Stimulated activated CD8-positive, alpha-beta memory T cell treated with anti-CD3 and anti-CD28 coated beads, Interleukin-12 subunit alpha, Interleukin-12 subunit beta, amount 100 ng/mL, for 1 hour (primary cell): ENCODE measurements at regions not wholly inside any gene's neighbourhood (a gene's known extent, or its start where the extent isn't known, plus 50 kb on each side); places are given as distances from the start of the nearest gene placed in this dataset.
A peak's percentile ranks its signal among the peaks of the same experiment; 100 is the strongest.
"Not testable (repeated sequence)": the region's sequence is repeated elsewhere in the genome, so short reads cannot be mapped to it uniquely, and the experiment has no call there.

ENCODE experiments used
- DNase-seq: peaks from one replicate; pipeline ENCODE4 v3.0.0-alpha.2; 2020; ENCODE audit warnings: low read depth

DNA sequence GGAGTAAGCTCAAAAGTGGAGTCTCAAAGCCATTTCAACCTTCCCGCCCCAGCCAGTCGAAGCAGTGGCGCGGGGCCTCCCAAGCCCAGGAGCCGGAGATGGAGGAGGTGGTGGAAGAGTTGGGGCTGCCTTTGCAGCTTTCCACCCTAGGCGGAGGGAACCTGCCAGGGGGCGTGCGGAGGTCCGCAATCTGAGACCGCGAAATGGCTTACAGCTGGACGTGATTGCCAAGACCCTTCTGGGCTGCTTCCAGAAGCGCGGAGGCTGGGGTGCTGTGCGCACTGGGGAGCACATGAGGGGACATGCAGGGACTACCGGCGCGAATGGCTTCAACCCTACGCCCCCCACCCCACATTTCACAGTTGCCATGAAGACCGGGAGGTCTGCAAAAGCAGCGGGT, 86.2 kb downstream of the PRR15 start:
- DNase-seq, result no peak

DNA sequence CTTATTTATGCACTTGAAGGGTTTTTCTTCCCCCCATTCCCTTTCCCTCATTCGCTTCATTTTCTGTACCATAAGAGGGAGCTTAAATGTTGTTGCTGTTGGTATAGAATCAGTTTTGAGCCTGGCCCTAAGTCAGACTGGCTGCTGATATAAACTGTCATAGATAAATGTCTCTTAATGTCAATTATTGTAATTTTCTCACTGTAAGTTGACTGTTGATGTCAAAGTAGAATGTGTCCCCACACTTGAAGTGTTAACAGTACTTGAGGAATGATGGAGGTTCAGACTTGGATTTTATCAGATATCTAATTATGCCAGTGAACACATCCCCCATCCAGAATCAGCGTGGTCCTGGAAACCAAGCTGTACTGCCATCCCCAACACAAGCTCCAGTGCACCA, 87.8 kb downstream of the PRR15 start:
- no peak for DNase-seq

DNA sequence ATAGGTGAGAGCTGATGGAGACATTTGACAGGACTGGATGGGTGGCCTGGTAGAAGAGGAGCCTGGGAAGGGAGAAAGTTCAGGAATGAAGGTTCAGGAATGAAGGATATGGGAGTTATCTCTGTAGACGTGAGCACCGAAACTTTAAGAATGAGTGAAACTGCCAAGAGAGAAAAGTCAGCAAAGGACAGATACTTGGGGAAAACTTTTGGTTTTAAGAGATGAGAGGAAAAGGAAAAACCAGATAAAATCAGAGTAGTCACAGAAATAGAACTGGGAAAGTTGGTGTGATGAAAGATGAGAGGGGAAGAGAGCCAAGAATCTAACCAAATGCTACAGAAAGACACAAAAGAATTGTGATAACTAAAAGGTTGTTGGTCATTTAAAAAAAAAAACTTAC, 88.9 kb downstream of the PRR15 start:
- no peak for DNase-seq

DNA sequence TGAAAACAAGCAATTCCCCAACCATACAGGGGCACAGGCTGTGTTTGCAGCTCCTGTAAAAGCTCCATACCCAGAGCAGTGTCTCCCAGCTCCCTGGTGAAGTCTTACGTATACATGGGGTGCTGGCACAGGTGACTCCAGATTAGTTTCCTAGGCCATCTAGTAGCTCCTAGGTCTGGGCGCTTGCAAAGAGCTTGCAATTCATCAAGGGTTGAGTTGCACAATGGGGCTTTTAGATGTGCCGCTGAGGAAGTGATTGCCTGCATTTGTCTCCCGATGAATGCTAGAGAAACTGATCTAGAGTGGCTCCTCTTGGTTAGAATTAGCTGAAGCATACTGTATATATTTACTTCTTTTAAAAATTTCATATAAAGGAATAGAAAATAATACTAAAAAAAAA, 90.7 kb downstream of the PRR15 start:
- DNase-seq, result not testable (repeated sequence)

DNA sequence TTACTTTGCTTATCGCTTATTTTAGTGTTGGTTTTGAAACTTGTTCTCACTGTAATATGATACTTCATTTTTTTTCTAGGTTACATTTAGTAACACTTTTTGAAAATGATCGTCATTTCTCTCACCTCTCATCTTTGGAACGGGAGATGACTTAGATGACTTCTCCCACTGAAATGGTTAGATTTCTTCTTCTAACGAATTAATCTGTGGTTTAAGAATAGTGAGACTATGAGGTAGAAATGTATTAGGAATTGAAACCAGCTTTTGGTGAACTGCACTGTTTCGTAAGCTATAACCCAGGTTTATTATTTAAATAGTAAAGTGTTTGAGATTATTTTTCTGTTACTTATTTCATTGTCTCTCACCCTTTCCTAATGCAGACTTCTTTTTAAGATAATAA, 93.7 kb downstream of the PRR15 start:
- no peak for DNase-seq

DNA sequence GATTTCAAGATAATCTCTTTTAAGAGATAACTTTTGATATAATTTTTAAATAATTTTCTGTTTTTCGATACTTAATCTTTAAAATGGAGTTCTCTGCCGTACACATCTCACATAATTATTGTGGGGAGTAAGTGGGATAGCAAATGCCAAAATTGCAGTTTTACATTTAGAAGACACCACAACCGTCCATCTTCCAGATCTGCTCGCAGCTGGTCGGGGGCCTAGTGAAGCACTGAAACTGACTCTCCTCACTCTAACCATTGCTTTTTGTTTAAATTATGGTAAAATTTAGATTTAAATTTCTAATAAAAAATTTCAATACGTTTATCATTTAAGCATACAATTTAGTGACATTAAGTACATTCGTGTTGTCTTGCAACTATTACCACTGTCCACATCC, 94.2 kb downstream of the PRR15 start:
- DNase-seq, result no peak

DNA sequence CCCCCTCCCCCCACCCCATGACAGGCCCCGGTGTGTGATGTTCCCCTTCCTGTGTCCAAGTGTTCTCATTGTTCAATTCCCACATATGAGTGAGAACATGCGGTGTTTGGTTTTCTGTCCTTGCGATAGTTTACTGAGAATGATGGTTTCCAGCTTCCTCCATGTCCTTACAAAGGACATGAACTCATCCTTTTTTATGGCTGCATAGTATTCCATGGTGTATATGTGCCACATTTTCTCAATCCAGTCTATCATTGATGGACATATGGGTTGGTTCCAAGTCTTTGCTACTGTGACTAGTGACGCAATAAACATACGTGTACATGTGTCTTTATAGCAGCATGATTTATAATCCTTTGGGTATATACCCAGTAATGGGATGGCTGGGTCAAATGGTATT, 95.6 kb downstream of the PRR15 start:
- DNase-seq, result not testable (repeated sequence)

DNA sequence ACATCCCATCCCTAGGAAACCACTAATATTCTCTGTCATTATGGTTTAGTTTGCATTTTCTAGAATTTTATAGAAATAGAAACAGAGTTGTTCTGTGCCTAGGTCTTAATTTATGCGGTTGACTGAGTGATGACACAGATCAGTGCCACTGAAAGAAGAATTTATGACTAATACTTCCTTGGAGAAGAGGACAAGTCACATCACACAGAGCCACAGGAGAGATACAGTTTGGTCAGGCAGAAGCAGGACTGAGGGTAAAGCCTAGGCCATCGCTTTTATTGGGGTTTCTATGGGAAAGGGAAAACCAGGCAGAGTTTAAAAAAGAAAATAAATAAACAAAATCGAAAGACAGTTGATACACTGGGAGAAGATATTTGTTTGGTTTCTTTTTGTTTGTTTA, 99.3 kb downstream of the PRR15 start:
- DNase-seq, result not testable (repeated sequence)

DNA sequence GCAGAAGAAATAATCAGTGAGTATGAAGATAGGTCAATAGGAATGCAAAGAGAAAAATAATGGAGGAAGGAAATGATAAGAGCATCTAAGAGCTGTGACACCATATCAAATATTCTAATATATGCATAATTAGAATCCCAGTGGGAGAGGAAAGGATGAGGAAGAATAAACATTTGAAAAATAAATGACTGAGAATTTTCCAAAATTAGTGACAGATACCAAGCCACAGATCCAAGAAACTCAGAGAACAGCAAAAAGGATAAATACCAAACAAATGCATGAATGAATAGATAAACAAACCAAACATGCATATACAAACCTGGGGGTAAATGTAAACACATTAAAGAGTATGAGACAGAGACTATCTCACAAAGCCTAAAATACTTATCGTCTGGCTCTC, 101.4 kb downstream of the PRR15 start:
- DNase-seq, result not testable (repeated sequence)

DNA sequence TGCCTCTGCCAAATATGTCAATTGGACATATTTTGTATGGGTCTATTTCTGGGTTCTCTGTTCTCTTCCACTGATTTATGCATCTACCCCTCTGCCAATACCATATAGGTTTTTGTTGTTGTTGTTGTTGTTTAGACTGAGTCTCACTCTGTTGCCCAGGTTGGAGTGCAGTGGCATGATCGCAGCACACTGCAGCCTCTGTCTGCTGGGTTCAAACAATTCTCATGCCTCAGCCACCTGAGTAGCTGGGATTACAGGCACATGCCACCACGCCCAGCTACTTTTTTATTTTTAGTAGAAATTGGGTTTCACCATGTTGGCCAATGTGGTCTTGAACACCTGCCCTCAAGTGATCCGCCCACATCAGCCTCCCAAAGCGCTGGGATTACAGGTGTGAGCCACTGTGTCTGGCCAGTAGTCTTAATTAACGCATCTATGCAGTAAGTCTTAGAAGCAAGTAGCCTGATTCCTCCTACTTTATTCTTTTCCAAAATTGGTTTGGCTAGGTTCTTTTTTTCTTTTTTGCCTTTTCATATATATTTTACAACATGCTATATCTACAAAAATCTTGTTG, 103.5 kb downstream of the PRR15 start:
- not testable (repeated sequence) for DNase-seq

DNA sequence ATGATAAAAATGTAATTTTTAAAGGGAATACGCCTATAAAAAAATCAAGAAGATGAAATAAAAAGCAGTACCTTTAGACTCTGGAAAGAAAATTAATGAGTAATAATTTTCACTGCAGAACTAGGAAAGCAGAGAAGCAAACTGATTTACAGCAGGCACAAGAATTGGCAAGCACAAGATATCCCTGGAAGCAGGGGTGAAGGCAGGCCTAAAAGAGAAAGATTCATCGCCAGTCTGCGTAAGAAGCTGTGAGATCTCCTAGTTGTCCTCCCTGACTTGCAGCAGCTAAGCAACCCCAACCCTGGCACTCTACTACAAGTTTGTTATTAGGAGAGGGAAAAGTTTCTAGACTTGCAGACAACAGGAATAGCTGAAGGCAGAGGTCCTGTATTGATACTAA, 107.7 kb downstream of the PRR15 start:
- DNase-seq, result not testable (repeated sequence)

DNA sequence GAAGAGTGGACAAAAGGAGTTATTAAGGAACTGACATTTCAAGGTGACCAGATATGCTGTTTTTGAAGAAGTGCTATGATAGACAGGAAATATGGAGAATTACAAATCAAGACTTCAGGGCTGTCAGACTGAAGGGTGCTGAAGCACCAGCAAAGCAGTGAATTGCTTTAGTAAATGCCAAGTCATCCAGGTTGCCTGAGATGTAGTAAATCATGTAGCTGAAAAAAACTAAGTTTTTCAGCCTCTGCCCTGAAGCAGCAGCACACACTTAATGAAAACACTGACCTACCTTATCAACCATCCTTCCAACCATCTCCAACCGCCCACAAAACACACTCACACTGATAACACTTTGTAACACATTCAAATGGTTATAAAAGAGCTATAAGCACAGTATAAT, 110.0 kb downstream of the PRR15 start:
- DNase-seq, result not testable (repeated sequence)

DNA sequence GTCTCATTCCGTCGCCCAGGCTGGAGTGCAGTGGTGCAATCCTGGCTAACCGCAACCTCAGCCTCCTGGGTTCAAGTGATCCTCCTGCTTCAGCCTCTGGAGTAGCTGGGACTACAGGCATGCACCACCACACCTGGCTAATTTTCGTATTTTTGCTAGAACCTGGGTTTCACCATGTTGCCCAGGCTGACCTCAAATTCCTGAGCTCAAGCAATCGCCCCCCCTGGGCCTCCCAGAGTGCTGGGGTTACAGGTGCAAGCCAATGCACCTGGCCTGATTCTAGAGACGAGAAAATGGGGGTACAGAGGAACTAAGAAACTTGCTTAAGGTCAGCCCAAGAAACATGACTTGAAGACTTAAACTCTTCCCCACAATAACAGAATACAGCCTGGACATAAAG, 111.0 kb downstream of the PRR15 start:
- DNase-seq, result not testable (repeated sequence)

DNA sequence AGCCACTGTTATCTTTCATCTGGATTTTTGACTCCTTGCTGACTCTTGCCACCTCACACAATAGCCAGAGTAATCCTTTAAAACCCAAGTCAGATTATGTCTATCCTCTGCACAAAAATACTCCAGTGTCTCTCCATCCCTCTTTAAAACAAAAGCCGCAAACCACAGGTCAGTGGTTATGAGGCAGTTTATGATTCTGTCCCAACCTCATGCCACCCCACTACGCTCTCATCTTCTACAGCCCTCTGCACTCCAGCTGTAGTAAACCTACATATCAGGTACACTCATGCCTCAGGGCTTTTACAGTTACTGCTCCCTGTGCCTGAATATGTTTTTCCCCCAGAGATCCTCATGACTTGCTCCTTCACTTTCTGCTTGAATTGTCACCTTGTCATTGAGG, 113.6 kb downstream of the PRR15 start:
- not testable (repeated sequence) for DNase-seq

DNA sequence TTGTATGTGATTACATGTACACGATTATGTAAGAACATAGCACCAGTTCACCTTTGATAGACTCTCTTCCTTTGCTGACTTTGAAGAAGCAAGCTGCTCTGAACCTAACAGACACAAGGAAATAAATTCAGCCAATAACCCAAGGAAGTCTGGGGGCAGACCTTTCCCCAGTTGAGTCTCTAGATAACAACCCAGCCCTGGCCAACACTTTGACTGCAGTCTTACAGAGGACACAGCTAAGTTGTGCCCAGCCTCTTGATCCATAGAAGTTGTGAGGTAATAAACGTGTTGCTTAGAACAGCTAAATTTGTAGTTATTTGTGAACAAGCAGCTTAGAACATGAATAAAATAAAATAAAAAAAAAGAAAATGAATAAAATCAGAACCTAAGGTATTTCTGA, 116.3 kb downstream of the PRR15 start:
- DNase-seq, result not testable (repeated sequence)

DNA sequence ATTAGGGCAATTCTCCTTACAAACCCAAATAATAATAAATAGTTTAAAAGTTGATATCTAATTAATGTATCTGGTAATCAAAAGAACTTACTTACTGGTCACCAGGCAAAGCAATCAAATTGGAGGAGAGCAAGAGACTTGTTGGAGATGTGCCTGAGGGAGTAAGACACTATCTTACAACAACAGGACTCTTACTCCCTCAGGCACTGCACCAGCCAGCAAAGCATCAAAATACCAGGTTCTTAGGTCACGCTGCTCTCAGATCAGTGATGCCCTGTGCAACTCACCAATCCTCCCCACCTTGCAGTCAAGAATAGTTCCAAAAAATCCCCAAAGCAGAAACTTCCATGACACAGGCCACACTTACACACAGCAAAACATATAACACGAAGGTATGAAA, 117.0 kb downstream of the PRR15 start:
- not testable (repeated sequence) for DNase-seq

DNA sequence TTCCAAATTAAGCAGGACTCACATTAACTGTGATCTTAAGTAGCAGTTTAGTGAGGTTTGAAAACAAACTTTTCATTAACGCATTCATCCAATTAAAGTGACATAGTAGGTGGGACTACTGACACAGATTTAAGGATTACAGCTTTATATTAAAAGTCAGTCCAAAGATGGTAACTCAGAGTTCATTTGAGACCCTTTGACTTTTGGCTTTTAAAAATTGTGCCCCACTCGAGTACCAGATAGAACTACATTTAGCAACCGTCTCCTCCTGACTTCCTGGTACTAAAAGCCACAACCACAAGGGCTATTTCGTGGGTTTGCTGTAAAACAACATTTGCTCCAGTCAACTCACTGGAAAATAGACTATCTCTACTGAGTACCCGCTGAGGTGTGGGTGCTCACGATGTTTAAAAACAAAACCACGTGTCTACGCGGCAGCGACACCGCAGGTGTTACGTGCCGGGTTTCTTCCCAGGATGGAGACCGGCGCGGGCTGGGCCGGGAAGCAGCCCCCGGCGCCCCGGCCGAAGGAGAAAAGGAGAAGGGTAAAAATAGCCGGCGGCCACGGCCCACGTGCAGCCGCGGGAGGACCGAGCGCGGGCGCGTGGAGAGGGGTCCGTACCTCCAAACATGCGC, 120.6 kb downstream of the PRR15 start:
- DNase-seq, result not testable (repeated sequence)

DNA sequence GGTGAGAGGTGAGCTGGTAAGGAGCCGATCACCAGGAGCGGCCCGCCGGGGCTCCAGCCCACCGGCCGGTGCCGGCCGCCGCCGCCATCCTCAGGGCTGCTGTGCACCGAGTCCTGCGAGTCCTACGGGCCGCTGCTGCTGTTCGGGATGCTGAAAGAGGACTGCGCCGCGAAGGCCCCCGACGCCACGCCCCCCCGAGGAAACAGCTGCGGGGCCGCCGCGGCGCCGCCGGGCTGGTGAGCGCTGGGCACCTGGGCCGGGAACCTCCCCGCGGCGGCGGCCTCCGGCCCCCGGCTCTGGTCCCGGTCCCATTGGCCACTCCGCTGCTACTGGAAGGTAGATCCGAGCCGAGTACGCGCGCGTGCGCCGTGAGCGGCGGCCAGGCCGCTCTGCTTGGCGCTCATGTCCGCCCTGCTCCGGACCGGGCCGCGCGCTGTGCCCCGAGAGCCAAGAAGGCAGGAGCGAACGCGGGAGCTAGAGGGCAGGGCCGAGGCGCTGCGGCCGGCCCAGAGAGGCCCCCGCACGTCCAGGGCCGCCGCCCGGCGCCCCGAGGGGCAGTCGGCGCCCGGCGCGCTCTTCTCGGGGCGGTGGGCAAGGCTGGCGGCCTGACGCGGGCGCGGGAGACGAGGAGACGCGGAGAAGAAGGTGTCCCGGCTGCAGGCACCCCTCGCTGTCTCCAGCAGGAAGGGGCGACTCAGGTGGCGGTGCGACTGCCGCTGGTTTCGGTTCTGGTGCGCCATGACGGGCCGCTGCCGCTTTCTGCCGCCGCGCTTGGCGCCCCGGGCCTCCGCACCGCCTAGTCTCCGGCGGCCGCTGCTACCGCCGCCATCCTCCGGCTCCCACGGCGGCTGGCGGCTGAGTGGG, 121.3 kb upstream of the WIPF3 start:
- DNase-seq, result peak; percentile 11

DNA sequence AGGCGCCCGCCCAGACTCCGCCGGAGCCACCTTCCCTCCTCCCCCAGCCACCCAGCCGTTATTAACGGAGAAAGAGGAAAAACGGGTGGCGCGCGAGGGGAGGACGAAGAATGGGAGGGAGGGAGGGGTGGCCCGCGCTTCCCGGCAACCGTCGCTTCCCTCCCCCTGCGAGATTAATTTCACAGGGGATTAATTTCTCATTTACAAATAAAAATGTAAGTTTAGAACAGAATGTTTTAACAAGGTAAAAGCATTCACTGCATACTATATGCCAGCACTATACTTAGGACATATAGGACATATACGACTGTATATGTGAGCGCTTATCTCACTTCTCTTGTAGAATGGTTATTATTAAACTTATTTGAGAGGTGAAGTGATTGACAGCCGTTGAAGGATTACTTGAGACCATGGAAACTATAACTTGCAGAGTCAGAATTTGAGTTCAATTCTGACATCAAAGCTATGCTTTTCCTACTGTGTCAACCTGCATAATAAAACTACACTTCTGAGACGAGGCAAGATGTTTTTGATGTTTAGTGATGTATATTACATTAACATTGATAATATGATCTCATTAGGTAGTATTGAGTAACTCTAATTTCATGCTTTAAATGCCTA, 120.5 kb upstream of the WIPF3 start:
- not testable (repeated sequence) for DNase-seq

DNA sequence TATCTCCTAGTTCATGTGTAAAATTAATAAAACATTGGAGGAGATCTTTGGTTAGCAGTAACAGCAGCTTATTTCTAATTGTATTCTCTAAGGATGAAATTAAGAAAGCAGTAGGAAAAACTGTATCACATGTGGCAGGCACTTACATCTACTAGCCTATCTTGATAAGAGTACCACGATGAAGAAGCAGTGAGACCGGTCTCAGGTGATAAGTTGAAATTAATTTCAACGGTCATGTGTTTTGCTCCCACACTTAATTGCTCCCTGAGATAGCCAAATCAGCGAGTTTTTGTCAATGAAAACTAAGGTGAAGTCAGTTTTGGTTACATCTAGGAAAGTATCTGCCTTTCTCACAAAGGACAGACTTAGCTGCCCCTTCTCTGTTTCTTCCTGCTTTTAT, 115.8 kb upstream of the WIPF3 start:
- DNase-seq, result not testable (repeated sequence)

DNA sequence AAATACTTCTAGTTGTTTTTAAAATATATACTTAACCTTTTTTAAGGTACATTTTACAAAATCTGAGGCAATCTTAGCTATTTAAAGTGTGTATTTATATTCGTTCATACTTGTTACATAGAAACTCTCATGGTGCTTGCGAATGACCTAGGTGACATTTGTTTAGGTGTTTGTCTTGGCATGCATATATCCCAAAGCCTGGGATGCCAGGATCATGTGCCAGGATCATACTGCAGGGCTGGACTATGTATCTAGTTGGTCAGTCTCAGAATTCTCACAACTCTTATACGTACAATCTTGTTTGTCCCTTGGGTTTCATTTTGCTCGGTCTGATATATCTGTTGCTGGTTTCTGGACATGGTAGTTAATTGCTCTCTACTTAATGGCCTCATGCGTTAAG, 109.9 kb upstream of the WIPF3 start:
- not testable (repeated sequence) for DNase-seq

DNA sequence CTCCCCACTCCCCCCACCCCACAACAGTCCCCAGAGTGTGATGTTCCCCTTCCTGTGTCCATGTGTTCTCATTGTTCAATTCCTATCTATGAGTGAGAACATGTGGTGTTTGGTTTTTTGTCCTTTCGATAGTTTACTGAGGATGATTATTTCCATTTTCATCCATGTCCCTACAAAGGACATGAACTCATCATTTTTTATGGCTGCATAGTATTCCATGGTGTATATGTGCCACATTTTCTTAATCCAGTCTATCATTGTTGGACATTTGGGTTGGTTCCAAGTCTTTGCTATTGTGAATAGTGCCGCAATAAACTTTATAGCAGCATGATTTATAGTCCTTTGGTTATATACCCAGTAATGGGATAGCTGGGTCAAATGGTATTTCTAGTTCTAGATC, 106.6 kb upstream of the WIPF3 start:
- not testable (repeated sequence) for DNase-seq

DNA sequence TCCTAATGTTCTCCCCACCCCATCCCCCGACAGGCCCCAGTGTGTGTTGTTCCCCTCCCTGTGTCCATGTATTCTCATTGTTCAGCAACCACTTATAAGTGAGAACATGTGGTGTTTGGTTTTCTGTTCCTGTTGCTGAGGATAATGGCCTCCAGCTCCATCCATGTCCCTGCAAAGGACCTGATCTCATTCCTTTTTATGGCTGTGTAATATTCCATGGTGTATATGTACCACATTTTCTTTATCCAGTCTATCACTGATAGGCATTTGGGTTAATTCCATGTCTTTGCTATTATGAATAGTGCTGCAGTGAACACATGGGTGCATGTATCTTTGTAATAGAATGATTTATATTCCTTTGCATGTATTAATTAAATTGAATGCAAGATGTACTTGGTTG, 104.8 kb upstream of the WIPF3 start:
- not testable (repeated sequence) for DNase-seq
